NOMO-1 treated with DMSO at 0.1 percent for 48 hours (cell line): ENCODE measurements at regions not wholly inside any gene's neighbourhood (a gene's known extent, or its start where the extent isn't known, plus 50 kb on each side); places are given as distances from the start of the nearest gene placed in this dataset.
"Not testable (repeated sequence)": the region's sequence is repeated elsewhere in the genome, so short reads cannot be mapped to it uniquely, and the experiment has no call there.

Experiments
- DNase-seq: peaks from one replicate; lab custom pipeline; 2025; ENCODE audit not compliant: unreplicated experiment; lab: John Stamatoyannopoulos, UW

DNA sequence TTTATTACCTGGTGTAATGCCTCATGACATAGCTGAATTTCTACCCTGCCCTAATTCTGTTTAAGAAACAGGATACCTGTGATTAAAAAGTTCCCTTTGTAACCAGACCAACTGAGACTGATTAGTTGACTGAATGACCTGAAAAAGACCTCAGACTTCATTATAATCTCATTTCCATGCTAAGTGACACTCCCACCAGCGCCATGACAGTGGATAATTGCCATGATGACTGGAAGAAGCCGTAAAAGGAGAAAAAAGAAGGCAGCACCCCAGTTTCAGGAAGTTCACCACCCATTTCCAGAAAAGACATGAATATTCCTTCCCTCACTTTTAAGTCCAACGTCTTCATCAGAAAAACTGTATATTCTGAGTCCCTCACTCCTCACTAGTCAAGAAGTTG, 125.6 kb upstream of the HS3ST4 start:
- no peak for DNase-seq

DNA sequence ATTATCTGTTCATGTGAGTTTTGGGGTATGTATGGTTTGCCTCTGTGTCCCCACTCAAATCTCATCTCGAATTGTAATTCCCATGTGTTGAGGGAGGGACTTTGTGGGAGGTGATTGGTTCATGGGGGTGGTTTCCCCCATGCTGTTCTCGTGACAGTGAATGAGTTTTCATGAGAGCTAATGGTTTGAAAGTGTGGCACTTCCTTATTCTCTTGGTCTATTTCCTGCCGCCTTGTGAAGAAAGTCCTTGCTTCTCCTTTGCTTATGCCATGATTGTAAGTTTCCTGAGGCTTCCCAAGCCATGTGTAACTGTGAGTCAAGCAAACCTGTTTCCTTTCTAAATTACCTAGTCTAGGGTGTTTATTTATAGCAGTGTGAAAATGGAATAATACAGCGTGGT, 128.1 kb upstream of the HS3ST4 start:
- DNase-seq, result no peak

DNA sequence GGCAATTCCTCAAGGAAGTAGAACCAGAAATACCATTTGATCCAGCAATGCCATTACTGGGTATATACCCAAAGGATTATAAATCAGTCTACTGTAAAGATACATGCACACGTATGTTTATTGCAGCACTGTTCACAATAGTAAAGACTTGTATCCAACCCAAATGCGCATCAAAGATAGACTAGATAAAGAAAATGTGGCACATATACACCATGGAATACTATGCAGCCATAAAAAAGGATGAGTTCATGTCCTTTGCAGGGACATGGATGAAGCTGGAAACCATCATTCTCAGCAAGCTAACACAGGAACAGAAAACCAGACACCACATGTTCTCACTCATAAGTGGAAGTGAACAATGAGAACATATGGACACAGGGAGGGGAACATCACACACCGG, 130.0 kb upstream of the HS3ST4 start:
- DNase-seq, result not testable (repeated sequence)

DNA sequence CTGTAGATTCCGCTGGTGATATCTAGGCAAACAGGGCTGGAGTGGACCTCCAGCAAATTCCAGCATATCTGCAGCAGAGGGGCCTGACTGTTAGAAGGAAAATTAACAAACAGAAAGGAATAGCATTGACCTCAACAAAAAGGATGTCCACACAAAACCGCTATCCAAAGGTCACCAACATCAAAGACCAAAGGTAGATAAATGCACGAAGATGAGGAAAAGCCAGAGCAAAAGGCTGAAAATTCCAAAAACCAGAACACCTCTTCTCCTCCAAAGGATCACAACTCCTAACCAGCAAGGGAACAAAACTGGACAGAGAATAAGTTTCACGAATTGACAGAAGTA, 134.8 kb upstream of the HS3ST4 start:
- not testable (repeated sequence) for DNase-seq

DNA sequence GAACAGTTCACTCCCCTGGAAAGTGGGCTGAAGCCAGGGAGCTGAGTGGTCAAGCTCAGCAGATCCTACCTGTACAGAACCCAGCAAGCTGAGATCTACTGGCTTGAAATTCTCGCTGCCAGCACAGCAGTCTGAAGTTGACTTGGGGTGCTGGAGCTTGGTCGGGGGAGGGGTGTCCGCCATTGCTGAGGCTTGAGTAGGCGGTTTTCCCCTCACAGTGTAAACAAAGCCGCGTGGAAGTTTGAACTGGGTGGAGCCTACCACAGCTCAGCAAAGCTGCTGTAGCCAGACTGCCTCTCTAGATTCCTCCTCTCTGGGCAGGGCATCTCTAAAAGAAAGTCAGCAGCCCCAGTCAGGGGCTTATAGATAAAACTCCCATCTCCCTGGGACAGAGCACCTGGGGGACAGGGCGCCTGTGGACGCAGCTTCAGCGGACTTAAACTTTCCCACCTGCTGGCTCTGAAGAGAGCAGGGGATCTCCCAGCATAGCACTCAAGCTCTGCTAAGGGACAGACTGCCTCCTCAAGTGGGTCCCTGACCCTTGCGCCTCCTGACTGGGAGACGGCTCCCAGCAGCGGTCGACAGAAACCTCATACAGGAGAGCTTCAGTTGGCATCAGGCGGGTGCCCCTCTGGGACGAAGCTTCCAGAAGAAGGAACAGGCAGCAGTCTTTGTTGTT, 135.3 kb upstream of the HS3ST4 start:
- not testable (repeated sequence) for DNase-seq

DNA sequence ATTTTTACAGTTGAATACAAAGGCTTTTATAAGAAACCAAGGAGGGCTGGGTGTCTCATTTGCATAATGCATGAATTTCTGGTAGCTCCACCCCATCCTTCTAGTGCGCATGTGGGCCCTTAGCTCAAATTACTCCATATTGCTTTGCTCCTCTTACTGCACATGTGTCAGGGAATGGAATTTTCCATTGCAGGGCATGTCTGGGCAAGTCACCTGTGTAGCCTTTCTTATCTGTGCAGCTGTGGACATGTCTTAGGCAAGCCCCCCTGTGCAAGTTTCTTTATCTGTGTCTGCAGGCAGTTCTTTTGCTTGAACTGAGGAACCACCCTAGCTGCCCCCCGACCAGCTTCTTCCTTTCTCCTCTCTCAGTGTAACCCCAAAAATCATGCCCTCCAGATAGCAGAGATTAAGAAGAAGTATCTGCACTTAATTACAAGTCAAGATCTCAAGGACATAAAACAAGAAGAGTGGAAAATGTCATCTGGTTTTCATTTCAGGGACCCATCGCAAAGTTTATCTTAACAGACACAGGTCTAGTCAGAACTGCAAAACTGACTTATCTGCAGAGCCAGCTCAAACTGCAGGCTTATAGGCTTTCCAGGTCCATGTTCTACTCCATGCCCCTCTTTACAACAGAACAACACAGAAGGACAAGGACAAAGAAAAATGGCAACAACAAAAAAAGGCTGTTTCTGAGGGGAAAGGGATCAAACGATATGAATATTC, 137.9 kb upstream of the HS3ST4 start:
- no peak for DNase-seq

DNA sequence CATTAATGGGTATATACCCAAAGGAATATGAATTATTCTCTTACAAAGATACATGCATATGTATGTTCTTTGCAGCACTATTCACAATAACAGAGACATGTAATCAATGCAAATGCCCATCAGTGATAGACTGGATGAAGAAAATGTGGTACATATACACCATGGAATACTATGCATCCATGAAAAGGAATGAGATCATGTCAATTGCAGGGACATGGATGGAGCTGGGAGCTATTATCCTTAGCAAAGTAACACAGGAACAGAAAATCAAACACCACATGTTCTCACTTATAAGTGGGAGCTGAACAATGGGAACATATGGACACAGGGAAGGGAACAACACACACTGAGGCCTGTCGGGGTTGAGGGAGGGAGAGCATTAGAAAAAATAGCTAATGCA, 141.1 kb upstream of the HS3ST4 start:
- no peak for DNase-seq

DNA sequence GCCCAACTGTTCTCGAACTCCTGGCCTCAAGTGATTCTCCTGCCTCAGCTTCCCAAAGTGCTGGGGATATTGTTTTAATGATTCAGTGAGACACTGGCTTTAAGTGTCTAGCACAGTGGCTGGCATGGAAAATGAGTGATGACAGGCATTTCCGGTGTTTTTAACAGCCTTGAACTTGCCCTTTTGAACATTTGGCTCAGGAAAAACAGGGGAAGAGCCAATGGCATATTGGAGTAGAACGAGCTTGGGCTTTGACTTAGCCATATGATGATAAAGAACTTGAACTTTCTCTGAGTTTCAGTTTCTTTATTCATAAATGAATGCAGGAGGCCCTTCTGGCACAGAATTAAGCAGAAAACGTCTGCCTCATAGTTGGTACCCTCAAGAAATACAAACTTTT, 145.0 kb upstream of the HS3ST4 start:
- no peak for DNase-seq

DNA sequence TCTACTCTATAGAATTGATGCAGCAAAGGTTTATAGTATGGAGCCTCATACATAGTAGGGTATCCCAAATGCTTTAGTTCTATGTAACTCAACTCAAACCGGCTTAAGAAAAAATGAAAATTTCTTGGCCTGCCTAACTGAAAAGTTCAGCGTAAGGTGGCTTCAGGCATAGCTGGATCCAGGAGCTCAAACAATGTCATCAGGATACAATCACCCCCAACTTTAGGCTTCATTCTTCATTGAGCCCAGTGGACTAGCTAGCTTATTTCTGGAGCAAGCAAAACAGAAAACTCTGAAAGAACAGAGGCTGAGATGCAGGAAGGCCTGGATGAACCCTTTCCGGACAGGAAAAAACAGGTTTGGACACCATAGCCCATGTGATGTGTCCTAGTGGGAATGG, 147.5 kb upstream of the HS3ST4 start:
- no peak for DNase-seq

DNA sequence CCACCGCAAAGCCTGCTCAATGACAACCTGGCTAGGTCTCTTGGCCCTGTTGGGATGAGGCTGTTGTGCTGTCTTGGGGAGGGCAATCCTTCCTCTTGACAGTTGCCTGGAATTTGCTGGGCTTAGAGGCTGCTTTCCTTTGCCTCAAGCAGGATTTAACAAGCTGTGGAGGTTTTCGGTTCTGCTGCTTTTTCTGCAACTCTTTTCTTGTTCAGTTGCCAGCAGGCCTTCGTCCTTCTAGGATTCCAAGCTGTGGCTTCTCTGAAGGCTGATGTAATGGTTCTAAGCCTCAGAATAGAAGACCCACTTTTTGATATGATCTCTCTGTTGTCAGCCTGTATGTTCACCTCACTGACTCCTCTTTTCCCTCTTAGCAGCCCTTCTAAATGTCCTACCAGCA, 149.5 kb upstream of the HS3ST4 start:
- no peak for DNase-seq

DNA sequence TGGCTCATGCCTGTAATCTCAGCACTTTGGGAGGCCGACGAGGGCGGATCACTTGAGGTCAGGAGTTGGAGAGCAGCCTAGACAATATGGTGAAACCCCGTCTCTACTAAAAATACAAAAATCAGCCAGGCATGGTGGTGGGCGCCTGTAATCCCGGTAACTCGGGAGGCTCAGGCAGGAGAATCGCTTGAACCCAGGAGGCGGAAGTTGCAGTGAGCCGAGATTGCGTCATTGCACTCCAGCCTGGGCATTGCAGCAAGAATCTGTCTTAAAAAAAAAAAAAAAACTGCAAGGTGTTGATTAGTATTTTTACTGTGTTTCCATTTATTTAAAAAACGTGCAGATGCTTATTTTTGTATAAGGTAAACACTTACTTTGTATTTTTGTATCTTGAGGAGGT, 152.0 kb upstream of the HS3ST4 start:
- not testable (repeated sequence) for DNase-seq

DNA sequence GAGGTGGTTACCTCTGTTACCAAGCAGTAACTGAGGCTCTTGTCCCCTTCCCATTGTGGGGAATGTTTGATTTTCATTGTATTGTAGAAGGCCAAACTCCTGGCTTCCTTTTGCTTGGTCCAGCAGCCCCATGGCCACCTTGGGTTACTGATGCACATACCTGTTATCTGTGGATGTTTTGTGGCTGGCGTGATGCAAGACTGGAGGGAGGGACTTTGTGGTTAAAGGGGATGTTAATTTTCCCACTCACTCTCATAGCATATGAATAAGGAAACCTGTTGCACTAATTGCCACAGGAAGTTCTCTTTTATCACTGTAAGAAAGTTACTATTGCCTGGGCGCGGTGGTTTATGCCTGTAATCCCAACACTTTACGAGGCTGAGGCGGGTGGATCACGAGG, 168.6 kb upstream of the HS3ST4 start:
- DNase-seq, result no peak

DNA sequence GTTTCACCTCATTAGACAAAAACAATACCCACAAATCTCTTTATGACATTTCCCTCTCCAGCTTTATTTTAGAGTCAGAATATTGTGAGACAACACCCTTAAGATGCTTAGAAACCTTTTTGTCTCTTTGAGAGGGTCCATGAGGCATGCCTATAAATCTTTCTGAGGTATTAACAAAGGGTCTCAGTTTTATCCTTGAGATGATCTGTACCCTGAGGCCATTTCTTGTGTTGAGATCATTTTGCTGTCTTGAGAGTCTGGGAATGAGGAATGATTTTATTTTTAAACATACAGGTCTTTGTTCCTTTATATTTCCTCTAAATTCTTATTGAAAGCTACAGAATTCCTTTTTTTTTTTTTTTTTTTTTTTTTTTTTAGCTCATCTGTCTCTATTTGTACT, 179.7 kb upstream of the HS3ST4 start:
- DNase-seq, result no peak

DNA sequence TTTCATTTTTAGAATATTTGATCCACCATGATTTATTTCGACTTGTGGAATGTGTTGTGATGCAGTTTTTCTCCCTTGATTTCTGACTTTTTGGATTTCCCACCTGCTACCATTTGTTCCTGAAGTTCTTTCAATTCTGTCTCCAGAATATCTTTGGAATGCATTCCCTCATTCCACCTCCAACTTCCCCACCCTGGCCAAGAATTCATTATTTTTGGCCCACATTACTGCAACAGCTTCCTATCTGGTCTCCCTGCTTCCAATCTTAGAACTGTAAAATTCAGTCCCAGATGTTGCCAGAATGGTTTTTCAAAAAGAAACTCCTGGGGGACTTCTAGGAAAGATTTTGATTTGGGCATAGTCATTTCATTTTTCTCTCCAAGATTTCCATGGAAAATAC, 182.3 kb upstream of the HS3ST4 start:
- DNase-seq, result no peak

DNA sequence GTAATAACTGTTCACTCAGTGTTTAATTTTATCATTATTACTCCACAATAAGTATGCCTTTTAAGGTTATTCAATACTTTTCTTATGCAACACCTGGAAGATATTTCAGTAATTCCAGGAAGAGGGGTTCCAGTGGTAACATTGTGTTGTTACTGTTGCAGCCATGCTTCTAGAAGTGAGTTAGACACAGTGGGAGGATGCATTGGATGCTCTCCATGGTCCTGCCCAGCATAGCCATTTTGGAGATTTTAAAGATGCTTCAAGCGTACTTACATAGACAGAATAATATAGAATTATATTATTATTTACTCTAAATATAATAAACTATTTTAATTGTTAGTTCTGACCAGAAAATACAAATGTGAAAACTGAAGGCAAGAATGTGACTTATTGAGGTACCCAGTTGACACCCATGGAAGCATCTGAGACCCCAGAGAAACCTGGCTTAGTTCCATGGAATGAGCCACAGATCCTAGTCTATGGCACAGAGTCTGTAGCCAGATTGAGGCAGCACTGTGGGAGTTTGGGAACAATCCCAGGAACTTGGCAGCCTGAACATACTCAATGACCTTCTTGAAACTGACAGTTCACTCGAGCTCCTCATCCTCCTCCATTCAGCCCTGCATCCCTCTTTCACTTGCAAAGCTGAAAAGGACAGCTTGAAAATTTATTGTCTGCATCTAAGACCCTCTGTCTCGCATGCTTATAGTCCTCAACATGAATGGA, 190.1 kb upstream of the HS3ST4 start:
- DNase-seq, result no peak

DNA sequence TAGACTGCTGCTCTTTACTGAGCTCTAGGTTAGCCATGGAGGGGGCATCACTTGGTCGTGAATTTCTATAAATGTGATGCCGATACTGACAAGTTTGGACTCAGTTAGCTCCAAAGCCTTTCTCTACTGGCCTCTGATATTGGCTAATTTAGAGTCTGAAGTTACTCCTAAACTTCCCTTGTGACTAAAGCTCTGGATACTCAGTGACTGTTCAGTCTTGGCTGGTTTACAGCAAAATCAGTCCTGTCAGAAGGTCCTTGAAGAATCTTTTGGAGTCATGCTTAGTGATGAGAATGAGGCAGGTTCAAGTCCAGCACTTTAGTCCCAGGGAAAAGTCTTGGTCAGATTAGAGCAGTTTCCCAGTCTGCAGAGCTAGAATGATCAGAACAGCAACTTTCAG, 197.5 kb upstream of the HS3ST4 start:
- DNase-seq, result no peak

DNA sequence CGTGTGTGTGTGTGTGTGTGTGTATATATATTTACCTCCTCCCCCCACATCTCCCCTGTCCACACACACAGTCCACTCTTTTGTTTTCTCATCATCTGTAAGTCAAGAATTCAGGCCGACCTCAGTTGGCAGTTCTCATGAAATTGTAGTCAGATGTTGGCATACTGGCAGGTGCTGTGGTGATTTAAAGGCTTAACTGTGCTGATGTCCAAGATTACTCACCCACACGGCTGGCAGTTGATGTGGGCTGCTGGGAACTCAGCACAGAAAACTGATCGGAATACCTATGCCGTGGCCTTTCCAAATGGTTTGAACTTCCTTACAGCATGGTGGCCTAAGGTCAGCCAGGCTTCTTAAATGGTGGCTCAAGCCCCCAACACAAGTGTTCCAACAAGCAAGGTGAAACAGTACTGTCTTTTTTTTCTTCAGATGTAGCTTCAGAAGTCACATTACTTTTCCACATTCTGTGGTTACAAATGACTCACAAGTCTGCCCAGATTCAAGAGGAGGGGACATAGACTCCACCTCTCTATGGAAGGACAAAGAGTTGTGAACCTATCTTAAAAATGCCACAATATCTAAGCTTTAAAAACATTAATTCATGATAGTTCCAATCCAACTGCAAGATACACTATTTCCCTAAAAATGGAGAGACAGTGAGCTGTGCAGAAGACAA, 198.5 kb upstream of the HS3ST4 start:
- DNase-seq, result no peak

DNA sequence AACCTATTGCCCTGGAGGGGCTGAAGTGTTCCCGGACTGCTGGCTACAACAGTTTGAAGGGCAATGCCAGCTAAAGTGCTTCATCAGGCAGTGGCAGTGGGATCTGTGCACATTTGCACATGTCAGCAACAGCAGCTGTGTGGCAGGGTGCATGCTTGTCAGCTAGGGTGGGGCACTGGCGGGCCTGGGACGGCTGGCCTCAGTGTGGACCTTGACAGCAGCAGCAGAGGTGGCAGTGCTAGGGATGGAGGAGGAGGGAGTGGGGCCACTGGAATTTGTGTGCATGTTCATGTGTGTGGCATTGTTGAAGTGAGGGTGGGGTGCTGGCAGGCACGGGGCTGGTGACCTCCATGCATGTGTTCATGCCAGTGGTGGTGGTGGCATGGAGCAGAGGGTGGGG, 203.3 kb upstream of the HS3ST4 start:
- DNase-seq, result no peak

DNA sequence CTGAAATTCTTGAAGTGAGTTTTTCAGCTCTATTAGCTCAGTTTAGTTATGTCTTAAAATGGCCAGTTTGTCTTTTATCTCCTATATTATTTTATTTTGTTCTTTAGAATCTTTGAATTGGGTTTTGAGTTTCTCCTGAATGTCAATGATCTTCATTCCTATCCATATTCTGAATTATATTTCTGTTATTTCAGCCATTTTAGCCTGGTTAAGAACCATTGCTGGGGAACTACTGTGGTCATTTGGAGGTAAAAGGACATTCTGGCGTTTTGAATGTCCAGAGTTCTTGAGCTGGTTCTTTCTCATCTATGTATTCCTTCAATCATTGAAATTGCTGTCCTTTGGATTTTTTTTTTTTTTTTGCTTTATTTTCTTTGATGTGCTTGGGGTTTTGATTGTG, 203.9 kb upstream of the HS3ST4 start:
- DNase-seq, result no peak

DNA sequence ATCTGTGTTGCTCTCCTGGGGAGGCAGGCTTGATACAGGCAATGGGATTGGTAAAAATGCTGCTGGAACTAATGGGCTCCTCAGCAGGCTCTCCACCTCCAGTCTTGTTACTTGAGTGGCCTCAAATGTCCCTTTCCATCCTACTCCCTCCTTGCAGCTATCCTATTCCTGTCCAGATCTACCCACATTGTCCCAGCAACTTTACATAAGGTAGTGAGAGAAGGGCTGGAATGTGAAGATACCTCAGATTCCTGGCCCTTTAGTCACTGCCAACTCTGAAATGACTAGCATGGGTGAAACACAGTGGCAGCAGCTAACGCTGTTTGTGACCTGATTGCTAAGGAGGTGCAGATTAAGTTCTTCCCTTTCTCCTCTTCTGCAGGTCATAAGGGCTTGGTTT, 210.1 kb upstream of the HS3ST4 start:
- DNase-seq, result no peak

DNA sequence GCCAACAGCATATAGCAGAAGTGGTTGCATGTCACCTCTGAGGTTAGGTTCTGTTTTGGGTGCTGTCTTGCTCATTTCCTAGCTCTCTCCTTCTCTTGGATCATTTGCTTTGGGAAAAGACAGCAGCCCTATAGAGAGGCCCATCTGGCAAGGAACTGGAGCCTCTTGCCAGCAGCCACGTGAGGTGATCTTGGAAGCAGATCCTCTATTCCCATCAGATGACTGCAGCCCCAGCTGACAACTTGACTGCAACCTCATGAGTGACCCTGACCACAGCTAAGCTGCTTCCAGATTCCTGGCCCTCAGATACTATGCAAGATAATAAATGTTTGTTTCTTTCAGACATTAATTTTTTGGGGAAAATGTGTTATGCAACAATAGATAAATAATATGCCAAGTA, 213.3 kb upstream of the HS3ST4 start:
- no peak for DNase-seq

DNA sequence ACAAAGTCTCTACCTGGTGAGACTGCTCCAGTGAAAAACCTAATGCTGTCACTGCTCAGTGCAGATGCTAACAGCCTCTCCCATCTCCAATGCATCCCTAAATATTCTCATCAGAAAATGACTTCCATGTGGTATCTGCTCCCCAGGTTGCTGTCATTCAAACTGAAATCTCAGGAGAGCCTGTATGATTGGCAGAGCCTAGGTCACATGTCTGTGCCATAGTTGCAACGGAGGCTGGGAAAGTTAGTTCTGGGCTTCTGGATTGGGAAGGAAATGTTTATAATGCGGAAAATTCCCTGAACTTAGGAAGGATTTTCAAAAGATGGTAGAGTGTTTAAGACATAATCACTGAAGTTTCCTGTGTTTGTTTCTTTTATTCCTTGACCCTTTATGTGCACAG, 206.4 kb upstream of the ZKSCAN2 start:
- no peak for DNase-seq
